CD4-positive, alpha-beta T cell treated with Interleukin-10 for 1 hour (primary cell): ENCODE measurements at regions not wholly inside any gene's neighbourhood (a gene's known extent, or its start where the extent isn't known, plus 50 kb on each side); places are given as distances from the start of the nearest gene placed in this dataset.

Experiments used
- DNase-seq: peaks from one replicate; pipeline ENCODE4 v3.0.0-alpha.2; 2020

DNA sequence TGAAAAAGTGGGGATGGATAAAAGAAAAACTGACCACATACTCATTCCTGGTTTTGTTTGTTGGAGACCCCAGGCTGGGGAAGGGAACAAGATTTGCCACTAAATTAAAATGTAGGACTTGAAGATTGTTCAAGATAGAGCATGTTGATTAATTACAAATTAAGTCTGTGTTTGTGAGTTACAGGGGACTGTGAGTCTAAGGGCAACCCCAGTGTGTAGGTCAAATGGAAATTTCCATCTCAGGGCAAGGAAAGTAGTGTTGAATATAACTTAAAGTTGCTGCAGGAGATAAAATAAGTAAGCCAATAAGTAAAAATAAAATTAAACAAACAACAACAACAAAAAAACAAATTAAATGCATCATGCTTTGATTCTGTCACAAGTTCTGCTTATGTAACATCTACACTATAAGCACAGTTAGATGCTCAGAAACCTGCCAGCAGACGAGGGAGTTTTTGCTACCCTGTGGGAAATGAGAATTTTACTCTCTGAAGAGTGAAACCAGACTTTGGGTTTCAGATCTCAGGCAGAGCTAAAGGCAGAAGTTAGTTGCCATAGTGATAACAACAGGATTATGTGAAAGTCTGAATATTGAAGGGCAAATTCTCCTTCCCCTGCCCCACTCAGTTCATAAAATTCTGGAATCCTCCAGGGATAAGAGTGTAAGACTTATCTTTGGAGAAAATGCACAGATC is 352.3 kb downstream of the GRXCR1 start:
- DNase-seq: no peak

DNA sequence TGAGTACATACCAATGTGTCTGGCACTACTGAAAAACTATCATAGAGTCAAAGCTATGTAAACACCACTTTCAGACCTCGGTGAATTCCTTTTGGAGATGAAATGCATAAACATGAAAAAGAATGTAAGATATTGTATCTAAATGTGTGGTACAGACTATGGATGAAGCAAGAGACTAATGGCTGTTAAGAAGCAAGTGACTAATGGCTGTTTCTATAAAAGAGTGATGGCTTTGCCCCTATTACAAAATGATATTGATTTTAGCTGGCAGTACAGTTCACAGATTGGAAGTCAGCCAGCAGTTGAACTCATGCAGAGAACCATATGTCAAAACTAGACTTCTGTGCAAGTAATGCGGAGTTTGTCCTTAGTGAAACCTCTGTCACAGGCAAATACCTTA is 359.3 kb downstream of the GRXCR1 start:
- DNase-seq: no peak

DNA sequence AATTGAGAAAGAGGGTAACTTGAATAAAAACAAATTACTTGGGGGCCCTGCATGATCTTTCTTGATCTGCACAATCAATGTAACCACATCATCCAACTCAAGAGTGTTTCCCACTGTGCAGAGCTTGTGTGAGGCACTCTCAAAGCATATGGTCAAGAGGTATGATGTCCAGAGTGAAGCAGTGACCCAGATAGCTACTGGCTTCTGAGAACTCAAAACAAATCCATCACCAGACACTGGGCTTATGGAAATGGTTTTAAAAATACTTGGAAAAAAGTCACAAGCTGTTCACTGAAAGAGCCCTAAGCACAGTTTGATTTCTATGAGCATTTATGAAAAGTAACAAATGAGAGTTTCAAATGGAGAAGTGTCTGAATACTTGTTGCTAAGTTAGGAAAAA is 361.0 kb downstream of the GRXCR1 start:
- DNase-seq: no peak

DNA sequence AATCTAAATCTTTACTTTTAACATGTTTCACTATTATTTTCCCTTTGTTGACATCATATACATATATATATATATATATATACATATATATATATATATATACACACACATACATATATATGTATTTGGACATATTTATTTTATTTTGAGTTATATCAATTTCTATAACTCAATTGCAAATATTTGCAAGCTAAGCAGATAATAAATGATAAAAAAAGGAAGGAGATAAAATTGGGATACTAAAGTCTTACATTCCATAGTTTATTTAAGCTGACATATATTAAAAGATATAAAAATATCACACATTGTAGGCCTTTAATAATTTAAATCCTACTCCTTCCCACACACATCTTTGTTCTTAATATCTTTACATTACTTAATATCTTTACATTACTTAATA is 372.2 kb downstream of the GRXCR1 start:
- no peak for DNase-seq

DNA sequence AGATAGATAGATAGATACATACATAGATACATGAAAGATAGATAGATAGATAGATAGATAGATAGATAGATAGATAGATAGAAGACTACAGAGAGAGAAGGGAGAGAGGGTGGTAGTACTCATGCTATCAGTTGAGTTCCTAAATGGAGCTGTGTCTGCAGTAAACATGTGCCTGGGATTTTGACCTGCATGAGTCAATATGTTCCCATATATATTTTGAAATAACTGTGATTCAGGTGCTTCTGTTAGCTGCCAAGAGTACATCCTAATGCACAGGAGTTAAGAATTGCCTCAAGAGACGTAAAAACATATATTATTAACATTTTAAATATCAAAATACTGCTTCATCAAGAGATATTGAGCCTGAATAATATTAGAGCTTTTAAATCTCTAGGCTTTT is 379.4 kb downstream of the GRXCR1 start:
- no peak for DNase-seq

DNA sequence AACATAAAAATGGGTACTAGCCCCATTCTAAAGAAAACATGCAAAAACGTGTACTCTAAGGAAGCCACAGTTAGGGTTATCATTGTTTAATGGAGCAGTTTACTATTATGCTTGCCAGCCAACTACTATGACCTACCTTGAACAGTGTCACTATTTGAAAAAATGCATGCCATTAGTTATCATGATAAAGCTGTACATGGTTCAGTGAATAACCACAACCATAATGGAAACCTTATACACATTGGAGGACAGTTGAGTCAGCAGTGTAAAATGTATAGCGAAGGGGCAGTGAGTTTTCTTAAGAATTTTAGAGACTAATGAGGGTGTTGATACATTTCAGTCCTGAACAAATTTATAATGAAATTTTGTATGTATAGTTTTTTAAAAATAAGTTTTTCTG is 381.9 kb downstream of the GRXCR1 start:
- no peak for DNase-seq

DNA sequence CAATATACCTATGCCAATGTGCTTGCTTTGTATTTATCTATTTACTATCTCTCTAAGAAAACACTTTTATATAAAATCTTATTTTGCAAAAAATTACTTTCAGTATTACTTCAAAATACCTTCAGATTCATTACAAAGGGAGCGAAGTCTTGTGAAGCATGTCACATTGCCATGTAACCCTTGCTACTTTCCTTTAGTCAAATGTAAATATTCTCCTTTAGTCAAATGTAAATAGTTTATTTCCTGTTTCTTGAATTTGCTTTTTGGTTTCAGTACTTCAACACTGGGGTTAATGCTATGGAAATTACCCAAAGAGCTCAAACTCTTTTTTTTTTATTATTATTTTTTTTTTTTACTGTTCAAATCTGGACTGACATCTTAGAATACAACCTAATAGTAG is 383.3 kb downstream of the GRXCR1 start:
- DNase-seq: no peak

DNA sequence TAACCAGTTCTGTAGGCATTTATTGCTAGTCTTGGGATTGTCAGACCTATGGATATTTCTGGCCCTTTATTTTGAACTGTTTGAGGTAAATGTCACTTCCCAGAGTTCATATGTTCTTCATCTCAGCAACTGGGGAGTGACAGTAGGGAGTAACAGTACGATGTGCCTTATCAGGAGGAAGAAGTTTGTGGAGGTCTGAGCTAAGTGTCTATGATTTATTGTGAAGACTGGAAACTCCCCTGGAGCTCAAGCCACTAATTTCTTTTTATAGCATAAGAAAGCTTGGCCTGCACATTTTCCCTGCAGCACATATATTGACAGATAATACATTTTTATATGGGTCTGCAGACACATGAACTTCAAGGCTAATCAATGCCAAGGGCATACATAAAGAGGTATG is 383.8 kb downstream of the GRXCR1 start:
- DNase-seq: no peak

DNA sequence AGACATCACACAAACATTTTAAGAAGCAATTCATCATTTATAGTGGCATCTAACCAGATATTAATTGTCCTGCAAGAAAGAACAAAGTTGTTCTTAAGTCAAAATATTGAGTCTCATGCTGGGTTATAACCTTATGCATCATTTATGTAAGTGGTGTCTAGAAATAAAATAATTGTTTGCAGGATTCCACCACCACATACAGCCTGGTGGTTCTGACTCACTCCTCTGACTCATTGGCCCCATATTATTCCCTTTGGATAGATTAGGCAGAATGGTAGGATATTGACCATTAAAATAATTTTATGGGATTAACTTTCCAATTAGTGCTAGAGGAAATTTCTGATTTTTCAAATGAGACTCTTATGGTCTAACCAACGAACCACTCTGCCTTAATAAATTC is 384.5 kb downstream of the GRXCR1 start:
- DNase-seq: no peak

DNA sequence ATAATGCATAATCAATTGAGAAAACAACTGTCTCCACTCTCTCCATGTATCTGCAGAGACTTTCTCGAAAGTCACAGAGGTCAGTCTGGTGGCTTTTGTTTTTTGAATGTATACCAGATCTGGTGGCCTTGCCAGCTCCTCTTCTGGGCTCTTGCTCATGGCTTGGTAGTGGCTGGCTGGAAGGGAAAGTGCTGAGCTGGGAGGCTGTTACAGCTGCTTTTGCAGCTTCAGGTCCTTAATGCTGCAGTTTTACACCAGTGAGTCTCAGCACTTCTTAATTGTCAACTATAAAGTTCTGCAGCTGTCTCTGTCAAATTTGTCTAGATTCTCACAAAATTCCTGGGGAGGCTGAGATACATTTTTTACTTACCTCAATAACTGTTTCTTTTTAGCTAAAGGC is 390.0 kb downstream of the GRXCR1 start:
- no peak for DNase-seq

DNA sequence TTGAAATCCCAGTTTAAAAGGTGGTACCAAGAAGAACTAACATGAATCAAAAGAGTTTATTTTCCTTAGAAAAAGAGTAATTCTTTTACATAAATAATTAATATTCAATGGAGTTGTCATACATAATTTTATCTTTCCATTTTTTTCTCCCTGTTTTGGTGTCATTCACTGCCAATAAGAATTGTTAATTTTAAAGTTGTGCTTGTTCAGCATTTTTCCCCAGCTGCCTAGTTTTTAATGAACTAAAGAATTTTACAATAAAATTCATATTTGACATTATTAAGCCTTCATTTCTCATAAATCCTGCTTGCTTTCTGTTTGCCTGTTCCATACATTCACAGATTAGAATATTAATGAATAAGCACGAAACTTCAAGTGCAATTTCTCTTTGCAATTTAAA is 393.6 kb downstream of the GRXCR1 start:
- no peak for DNase-seq

DNA sequence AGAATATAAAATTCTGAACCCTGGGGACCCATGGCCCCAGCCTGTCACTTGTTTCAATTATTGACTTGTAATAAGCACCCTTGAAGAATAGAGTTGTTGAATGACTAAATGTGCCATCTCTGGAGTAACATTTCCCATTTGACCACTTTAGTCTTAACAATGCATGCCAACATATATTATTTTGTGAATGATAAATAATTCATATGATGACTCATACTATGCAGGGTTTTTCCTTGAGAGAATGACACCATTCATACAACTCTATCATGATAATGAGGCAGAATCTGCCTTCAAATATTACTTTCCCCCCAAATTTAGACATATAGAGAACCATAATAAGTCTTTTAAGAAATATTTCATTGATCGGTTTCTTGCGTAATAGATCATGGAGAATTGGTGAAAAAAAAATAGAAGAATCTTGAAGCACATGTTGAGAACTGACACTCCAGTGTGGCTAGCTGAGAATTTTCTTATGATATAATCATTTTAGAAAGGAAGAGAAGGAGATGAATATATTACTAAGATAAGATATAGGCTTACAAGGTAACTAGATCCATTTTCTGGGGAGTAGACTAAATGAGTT is 404.5 kb downstream of the GRXCR1 start:
- no peak for DNase-seq

DNA sequence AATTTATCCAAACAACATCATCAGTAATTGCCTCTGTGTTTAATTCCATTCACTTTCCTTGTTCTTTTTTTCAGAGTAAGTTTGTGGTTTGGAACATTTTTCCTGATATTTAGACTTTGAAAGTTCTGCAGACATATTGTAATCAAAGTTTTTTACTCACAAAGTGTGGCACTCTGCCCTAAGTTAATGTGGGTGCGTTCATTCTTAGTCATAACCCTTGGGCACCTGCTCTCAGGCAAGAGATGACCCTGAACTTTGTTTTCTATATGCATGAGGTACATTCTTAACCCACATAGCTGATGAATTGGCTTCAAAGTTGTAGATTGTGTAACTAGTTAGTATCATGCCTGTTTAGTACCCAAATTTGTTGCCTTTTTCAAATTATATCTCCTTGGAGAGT is 424.3 kb downstream of the GRXCR1 start:
- DNase-seq: no peak

DNA sequence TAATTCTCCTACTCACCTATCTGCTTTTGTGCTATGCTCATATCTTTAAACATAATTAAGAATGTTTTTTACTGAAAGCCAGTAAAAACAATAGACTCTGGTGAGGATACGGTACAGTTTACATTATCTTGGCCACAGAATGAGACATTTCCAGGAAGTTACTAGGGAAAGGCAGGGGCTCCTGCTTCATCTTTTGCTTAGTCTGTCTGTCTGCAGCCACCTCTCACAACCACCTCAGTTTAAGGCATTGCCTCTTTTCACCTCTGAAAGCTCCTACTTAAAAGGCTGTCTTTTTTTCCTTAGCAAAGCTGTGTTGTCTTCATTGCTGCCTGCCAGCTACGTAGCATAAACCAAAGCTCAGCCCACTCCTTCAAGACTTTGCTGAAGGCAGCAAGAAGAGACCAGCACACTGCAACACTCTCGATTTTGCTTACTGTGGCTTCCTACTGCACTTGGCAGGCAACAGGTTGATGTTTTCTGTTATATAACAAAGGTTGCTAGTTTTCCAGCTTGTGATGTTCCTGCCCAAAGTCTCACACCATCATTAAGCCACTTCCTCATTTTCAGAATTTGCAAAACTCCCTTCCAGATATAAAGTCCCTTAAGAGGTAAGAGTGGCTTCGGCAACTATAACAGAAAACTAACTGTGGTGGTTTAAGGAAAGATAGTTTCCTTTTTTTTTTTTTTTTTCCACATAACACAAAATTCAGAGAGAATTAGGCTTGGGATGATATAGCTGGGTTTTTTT is 432.9 kb downstream of the GRXCR1 start:
- no peak for DNase-seq

DNA sequence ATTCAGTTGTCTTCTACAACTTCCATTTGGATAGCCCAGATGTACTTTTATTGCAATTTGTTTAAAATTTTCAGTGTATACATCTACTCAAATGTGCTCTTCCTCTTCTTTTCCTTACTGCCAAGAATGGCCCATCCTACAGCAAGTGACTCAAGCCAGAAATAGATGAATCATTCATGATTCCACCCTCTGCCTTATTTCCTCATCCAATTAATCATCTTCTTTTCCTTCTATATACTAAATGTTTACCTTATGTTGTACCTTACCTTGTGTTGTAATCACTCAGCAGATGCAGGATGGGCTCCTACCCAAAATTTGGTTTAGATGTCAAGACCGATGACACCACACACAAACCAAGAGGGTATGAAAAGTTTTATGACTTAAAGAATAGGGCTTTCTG is 437.8 kb downstream of the GRXCR1 start:
- DNase-seq: no peak

DNA sequence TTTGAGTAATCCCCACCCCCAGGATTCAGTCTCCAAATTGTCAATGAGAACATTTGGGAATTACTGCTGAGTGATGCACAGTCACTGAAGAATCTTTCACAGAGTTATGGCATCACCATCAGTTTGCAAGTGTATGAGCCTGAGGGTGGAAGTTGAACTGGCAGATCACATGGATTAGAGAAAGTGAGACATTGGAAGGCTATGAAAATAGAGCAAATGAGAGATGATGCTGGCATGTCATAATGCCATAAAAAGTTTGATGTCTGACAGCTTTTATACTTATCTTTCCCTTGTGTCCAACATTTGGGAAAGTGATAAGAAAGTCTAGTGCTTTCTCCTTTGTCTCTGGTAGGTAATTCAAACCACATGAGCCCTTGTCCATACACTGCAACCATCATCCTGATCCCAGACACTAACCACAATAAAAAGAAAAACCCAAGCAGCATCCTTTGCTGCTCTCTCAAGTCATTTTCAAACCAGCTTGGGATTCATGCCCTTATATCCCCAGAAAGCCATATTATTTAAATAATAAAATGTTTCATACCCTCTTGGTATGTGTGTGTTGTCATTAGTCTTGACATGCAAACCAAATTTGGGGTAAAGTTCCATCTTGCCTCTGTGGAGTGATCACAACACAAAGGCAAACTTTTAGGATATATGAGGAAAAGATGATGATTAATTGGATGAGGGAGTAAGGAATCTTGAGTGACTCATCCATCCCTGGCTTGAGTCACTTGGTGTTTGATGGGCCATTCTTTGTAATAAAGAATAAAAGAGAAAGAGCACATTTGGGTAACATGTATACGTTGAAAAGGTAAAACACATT is 438.9 kb downstream of the GRXCR1 start:
- DNase-seq: no peak

DNA sequence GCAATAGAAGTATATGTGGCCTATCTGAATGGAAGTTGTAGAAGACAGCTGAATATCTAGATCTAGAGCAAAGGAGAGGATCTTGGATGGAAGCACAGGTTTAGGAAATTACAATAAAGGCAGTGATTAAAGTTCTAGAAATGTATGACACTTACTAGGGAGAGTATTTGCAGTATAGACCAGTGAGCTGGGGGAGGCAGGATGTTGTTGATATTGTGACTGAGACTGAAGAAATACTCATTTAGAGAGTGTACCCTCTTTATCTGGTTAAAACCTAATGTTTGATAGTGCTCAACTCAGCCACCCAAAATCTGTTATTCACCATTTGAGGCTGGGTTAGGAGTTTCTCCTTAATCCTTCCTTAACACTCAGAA is 439.5 kb downstream of the GRXCR1 start:
- no peak for DNase-seq

DNA sequence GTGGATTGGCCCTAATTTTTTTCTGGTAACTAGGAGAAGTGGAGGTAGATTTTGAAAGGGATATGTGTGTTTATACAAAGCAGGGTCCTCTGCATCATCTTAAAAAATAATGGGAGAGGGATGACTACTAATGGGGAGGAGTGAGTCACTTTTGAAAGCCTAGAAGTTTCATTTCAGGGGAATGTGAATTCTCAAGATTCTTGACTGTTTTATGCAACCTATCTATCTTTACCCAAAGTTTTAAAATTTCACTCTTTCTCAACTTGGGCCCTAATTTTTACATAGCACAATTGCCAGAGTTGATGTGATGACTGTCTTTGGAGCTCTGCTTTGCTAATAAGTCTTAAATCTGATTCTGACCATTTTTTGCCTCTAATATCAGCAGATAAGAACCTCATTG is 445.2 kb downstream of the GRXCR1 start:
- no peak for DNase-seq

DNA sequence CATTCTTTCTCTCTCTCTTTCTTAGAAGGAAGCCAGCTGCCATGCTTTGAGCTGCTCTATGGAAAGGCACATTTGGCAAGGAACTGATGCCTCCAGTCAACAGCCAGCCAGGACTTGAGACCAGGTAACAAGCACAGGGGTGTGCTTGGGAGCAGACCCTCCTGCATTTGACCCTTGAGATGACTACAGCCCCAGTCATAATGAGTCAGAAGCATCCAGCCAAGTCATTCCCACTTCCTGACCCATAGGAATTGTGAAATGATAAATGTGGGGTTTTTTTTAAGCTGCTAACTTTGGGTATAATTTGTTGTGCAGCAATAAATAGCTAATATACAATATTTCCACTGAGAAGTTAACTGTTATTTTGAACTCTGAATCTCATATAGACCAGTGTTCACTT is 446.9 kb downstream of the GRXCR1 start:
- DNase-seq: no peak

DNA sequence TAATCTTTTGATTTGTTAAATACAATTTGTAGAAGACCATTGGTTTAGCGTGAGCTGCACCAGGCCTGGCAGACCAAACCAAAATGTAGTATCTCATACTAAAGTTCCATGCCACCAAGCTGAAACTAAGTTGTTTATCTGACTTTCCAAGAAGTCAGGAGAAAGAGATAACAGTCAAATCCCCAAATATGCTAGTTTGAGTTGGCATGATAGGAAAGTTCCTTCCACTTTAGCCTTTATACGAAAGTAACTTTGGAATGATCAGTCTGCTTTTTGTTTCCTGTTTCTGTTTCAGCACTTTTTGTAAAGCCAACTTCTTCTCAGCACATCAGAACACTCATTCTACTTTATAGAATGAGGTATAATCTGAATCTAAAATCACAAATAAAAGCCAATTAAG is 449.2 kb downstream of the GRXCR1 start:
- no peak for DNase-seq

DNA sequence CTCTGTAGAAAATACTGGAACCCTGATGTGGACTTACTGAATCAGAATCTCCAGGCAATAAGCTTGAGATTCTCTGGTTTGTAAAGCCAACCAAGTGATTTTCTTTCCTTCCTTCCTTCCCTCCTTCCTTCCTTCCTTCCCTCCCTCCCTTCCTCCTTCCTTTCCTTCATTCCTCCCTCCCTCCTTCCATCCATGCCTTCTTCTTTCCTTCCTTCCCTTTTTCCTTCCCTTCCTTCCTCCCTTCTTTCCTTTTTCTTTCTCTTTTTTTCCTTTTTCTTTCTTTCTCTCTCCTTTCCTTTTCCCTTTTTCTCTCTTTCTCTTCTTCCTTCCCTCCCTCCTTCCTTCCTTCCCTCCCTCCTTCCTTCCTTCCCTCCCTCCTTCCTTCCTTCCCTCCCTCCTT is 450.8 kb downstream of the GRXCR1 start:
- DNase-seq: no peak

DNA sequence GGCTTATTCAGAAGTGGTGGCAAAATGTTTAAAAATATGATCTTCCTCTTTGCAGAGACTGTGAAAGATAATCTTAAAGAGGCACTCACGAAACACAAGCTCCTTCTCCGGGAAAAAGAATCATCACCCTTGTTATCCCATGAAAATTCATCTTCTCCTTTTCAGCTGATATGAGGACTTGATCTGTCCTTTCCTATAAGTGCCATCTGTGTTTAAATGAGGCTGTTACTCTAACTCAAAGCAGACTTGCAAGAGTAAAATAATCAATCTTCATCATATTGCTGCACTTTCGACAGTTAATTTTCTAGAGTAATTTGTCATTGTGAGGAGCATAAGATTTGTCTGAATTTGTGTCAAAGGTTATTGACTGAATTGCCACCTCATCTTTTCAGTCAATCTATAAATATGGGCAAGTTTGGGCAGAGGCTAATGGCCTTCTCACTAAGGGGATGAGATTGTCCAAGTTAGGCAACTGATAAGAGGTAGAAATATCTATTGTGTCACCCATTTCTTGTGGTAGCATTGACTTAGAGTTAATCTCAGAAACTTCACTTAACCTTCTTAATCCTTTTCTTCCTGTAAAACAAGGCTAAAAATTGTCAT is 452.9 kb downstream of the GRXCR1 start:
- no peak for DNase-seq

DNA sequence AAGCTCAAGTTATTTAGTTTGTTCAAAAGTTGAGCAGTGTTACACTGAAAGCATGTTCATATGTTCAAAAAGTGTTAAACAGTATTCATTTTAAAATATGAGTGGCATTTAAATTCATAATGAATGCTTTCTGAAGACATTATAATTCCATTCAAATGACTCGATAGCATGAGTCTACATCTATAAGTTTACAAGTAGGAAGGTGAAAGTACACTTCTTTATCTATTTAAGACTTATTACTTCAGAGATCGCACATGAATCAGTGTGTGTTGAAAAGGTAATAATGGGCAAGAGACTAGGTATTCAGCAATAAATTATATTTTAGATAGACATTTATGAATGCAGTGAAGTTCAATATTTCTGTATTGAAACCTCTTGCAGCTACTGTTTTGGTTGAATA is 456.1 kb downstream of the GRXCR1 start:
- DNase-seq: no peak
